T-helper 1 cell treated with Interleukin-12 subunit alpha and Interleukin-12 subunit beta and Interleukin-4 antibody, amounts not matched to agents 30 μg/mL and 1 μg/mL, for 36 hours (primary cell): ENCODE measurements at regions not wholly inside any gene's neighbourhood (a gene's known extent, or its start where the extent isn't known, plus 50 kb on each side); places are given as distances from the start of the nearest gene placed in this dataset.

ENCODE experiments used
- H3K27ac Mint-ChIP-seq: one replicate; pipeline ENCODE4 v1.8.0; 2021; ENCODE audit warnings: mild to moderate bottlenecking, mixed read lengths
- H3K27me3 Mint-ChIP-seq: one replicate; pipeline ENCODE4 v1.8.0; 2021; ENCODE audit warnings: low read depth, mixed read lengths
- H3K36me3 Mint-ChIP-seq: one replicate; pipeline ENCODE4 v1.8.0; 2021; ENCODE audit warnings: low read depth, mixed read lengths
- H3K4me1 Mint-ChIP-seq: one replicate; pipeline ENCODE4 v1.8.0; 2021; ENCODE audit warnings: low read depth, mixed read lengths
- H3K4me3 Mint-ChIP-seq: one replicate; pipeline ENCODE4 v1.8.0; 2021; ENCODE audit warnings: mild to moderate bottlenecking, moderate library complexity, mixed read lengths
- H3K9me3 Mint-ChIP-seq: one replicate; pipeline ENCODE4 v1.8.0; 2021; ENCODE audit warnings: mixed read lengths

DNA sequence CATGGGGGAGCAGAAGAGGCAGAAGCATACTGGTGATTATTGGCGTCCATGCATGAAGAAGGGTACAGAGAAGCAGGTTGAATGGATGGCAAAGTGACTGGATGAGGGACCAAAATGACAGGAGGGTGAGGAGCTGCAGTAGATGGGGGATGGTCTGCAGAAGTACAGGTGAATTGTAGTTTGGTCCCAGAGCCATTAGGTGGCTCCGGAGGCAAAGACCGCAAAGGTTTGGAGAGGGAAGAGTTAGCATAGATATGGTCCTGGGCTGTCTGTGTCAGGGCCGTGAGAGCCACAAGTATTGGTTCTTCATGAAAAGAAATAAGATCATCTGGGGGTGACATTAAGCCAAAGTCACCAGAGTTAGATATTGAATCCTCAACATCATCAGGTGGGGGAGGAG is 59.0 kb upstream of the ZNF726 start:
- peaks cover 2% of the 10 kb centered on the region for H3K36me3 Mint-ChIP-seq
- no peaks in the 10 kb centered on the region for H3K4me1 Mint-ChIP-seq
- peaks cover 74% of the 10 kb centered on the region for H3K9me3 Mint-ChIP-seq
- H3K27ac Mint-ChIP-seq: no peak overlapping the region
- H3K4me3 Mint-ChIP-seq: no peak overlapping the region
- H3K27me3 Mint-ChIP-seq: no peaks in the 10 kb centered on the region

DNA sequence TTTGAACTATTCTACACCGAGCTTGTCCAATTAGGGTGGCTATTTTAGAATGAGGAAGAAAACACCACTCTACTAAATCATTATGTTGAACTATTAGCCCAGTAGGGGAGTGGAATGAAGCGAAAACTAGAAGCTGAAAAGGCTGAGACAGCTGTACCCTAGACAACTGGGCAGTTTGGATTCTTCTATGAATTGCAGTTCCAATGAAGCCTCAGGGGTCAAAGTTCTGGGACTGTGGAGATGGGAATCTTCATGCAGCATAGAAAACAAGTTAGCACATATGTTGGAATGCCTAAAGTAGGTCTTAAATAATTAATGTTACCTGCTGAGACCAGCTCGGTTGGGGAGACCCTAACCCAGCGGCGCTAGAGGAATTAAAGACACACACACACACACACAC is 62.7 kb upstream of the ZNF726 start:
- Mint-ChIP-seq H3K36me3 (peaks cover 2% of the 10 kb centered on the region), H3K4me3 (no peak overlapping the region), H3K9me3 (peaks cover 90% of the 10 kb centered on the region), H3K27me3 (no peaks in the 10 kb centered on the region), H3K27ac (no peak overlapping the region), H3K4me1 (no peaks in the 10 kb centered on the region)

DNA sequence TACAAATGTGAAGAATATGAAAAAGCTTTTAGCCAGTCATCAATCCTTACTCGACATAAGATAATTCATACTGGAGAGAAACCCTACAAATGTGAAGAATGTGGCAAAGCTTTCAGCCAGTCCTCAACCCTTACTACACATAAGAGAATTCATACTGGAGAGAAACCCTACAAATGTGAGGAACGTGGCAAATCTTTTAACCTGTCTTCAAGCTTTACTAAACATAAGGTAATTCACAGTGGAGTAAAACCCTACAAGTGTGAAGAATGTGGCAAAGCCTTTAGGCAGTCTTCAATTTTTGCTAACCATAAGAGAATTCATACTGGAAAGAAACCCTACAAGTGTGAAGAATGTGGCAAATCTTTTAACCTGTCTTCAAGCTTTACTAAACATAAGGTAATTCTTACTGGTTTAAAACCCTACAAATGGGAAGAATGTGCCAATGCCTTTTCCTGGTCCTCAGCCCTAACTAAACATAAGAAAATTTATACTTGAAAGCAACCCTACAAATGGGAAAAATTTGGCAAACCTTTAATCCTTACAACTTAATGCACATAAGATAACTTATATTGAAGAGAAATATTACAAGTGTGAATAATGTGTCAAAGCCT is 74.1 kb upstream of the ZNF681 start:
- peaks cover 2% of the 10 kb centered on the region for H3K36me3 Mint-ChIP-seq
- H3K27me3 Mint-ChIP-seq: no peaks in the 10 kb centered on the region
- H3K27ac Mint-ChIP-seq: no peak overlapping the region
- no peak overlapping the region for H3K4me3 Mint-ChIP-seq
- no peaks in the 10 kb centered on the region for H3K4me1 Mint-ChIP-seq
- H3K9me3 Mint-ChIP-seq: peaks cover 61% of the 10 kb centered on the region

DNA sequence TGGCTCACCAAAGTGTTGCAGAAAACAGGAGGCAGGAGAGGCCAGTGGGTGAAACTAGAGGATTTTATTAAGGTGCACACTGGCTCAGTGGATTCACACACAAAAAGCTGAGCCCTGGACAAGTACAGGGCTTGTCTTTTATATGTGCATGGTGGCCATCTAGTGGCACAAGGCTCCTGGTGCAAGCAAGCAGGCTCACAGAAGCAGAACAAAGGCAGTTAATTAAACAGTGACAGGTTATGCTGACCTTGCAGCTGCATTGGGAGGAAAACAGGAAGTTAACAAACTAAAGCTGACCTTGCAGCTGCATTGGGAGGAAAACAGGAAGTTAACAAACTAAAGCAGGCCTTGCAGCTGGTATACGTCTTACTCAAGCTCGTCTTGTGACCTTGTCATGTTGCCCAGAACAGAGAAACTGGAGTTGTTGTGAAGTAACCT is 65.3 kb upstream of the ZNF681 start:
- Mint-ChIP-seq H3K4me1 (no peaks in the 10 kb centered on the region), H3K27me3 (no peaks in the 10 kb centered on the region), H3K36me3 (peaks cover 1% of the 10 kb centered on the region), H3K27ac (no peak overlapping the region), H3K4me3 (no peak overlapping the region), H3K9me3 (peaks cover 54% of the 10 kb centered on the region)

DNA sequence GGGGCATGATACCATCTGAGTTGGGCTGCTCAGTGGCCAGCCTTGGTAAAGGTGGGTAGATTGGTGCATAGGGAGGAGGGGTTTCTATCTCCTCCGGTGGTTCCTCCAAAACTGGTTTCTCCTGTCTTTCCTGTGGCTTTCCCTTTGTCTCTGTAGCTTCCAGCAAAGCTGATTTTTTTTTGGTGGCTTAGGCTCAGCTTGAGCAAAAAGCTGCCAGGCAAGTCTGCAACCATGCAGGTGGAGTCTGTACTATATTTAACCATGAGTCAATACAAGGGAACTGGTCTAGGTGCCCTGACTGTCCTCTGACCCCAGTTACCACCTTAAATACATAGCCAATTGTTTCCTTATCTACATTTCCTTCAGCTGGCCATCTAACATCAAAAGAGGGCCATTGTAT is 64.0 kb upstream of the ZNF681 start:
- H3K27ac Mint-ChIP-seq: no peak overlapping the region
- no peaks in the 10 kb centered on the region for H3K27me3 Mint-ChIP-seq
- no peaks in the 10 kb centered on the region for H3K4me1 Mint-ChIP-seq
- peaks cover 1% of the 10 kb centered on the region for H3K36me3 Mint-ChIP-seq
- H3K9me3 Mint-ChIP-seq: peaks cover 63% of the 10 kb centered on the region
- no peak overlapping the region for H3K4me3 Mint-ChIP-seq

DNA sequence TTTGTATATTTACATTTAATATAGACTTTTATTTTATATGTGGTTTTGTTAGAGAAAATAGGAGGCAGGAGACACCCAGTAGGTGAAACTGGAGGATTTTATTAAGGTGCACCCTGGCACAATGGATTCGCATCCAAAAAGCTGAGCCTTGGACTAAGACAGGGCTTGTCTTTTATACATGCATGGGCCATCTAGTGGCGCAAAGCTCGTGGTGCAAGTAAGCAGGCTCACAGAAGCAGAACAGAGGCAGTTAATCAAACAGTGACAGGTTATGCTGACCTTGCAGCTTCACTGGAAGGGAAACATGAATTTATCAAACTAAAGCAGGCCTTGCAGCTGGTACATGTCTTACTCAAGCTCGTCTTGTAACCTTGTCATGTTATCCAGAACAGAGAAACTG is 58.8 kb upstream of the ZNF681 start:
- Mint-ChIP-seq H3K4me1 (no peaks in the 10 kb centered on the region), H3K36me3 (peaks cover 1% of the 10 kb centered on the region), H3K4me3 (no peak overlapping the region), H3K27ac (no peak overlapping the region), H3K27me3 (no peaks in the 10 kb centered on the region), H3K9me3 (peaks cover 53% of the 10 kb centered on the region)

DNA sequence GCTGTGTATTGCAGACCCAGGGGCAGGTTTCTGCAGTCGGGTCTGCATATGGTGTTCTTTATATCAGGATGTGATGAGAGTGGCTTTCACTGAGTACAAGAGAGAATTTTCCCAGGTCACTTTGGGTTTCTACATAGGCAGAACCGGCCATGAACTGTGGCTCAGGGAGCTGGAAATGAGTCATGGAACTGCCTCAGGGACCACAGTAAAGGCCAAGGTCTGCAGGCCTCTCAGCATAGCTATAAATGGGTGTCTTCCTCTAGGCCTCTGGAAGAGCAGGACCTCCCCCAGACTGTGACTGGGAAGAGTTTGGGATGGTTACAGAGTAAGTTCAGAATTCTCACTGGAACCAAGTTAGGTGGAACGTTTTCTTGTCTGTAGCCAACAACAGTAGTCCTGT is 51.8 kb upstream of the ZNF681 start:
- H3K4me1 Mint-ChIP-seq: no peaks in the 10 kb centered on the region
- no peak overlapping the region for H3K4me3 Mint-ChIP-seq
- H3K9me3 Mint-ChIP-seq: peaks cover 34% of the 10 kb centered on the region
- no peaks in the 10 kb centered on the region for H3K27me3 Mint-ChIP-seq
- H3K36me3 Mint-ChIP-seq: peaks cover 3% of the 10 kb centered on the region
- H3K27ac Mint-ChIP-seq: no peak overlapping the region
